ENCODE measurements at regions not wholly inside any gene's neighbourhood (a gene's known extent, or its start where the extent isn't known, plus 50 kb on each side); places are given as distances from the start of the nearest gene placed in this dataset.

- H3K4me3 ChIP-seq (replicated peaks in 1 of 3; ENCODE audit: low read depth in 2 of 3, low read length in 3 of 3): no peak overlapping the region
- WGBS (ENCODE audit: insufficient coverage): 40% methylated on average over 2 of the region's 7 CpGs
- peaks cover 0 to 2% (median 0%) of the 10 kb centered on the region in 3 donors for H3K27me3 Mint-ChIP-seq (ENCODE audit: low read depth in 3 of 3)
- no peaks in the 10 kb centered on the region for H3K36me3 ChIP-seq (replicated peaks in 1 of 2; ENCODE audit: control insufficient read depth in 1 of 2, insufficient read depth in 2 of 2, low read length in 2 of 2)
- no peaks in the 10 kb centered on the region for H4K20me1 ChIP-seq (ENCODE audit: insufficient read depth, low read length)
- H3K4me1 Mint-ChIP-seq: peaks cover 9% of the 10 kb centered on the region
- no peak overlapping the region for H2AFZ ChIP-seq (ENCODE audit: insufficient read depth, low read depth, low read length, poor library complexity, severe bottlenecking)
- H3K79me2 ChIP-seq (ENCODE audit: insufficient read depth, low read length): no peaks in the 10 kb centered on the region
- no peak for DNase-seq
- H3K9me3 ChIP-seq (replicated peaks in 1 of 2; ENCODE audit: control insufficient read depth in 1 of 2, insufficient read depth in 1 of 2, low read length in 2 of 2): no peaks in the 10 kb centered on the region
- no peaks in the 10 kb centered on the region for H3K36me3 Mint-ChIP-seq
- TF ChIP-seq CTCF (IDR thresholded peaks at IDR 0.05): no peak
- no peak overlapping the region for H3K4me2 ChIP-seq (replicated peaks; ENCODE audit: extremely low read depth, low read length, poor library complexity, severe bottlenecking)
- no peak overlapping the region for H3K9ac ChIP-seq (ENCODE audit: insufficient read depth, low read length, poor library complexity, severe bottlenecking)
- H3K9me3 Mint-ChIP-seq: peaks cover 0 to 4% (median 1%) of the 10 kb centered on the region in 7 donors
- H3K27ac ChIP-seq (ENCODE audit: low read depth in 1 of 2, low read length in 2 of 2): no peak overlapping the region
- no peak overlapping the region for H3K4me3 Mint-ChIP-seq
- H3K4me1 ChIP-seq (ENCODE audit: control insufficient read depth in 1 of 2, insufficient read depth in 2 of 2, low read length in 2 of 2): no peaks in the 10 kb centered on the region
- H3K27ac Mint-ChIP-seq: no peak overlapping the region
- no peaks in the 10 kb centered on the region for H3K27me3 ChIP-seq (ENCODE audit: control insufficient read depth in 2 of 2, insufficient read depth in 2 of 2, low read length in 2 of 2)
- intact Hi-C loops (cut with micrococcal nuclease): loop anchor here (2.0 to 10.0 kb wide), 2 partner anchors 896 to 948 kb away; no protein-coding TSS in a partner anchor
Measured at GRCh38 chr12:47020211-47020821, 59.1 kb upstream of the PCED1B start.

- Mint-ChIP-seq H3K4me1 (peaks cover 9% of the 10 kb centered on the region), H3K4me3 (no peak overlapping the region), H3K27me3 (ENCODE audit: low read depth in 3 of 3) (peaks cover 0 to 2% (median 1%) of the 10 kb centered on the region in 3 donors), H3K27ac (no peak overlapping the region), H3K9me3 (peaks cover 0 to 4% (median 1%) of the 10 kb centered on the region in 7 donors), H3K36me3 (no peaks in the 10 kb centered on the region)
- no peaks in the 10 kb centered on the region for H3K27me3 ChIP-seq (ENCODE audit: control insufficient read depth in 2 of 2, insufficient read depth in 2 of 2, low read length in 2 of 2)
- peak; percentile 18 to 52 (median 47) for DNase-seq
- no peaks in the 10 kb centered on the region for H3K36me3 ChIP-seq (replicated peaks in 1 of 2; ENCODE audit: control insufficient read depth in 1 of 2, insufficient read depth in 2 of 2, low read length in 2 of 2)
- no peaks in the 10 kb centered on the region for H3K4me1 ChIP-seq (ENCODE audit: control insufficient read depth in 1 of 2, insufficient read depth in 2 of 2, low read length in 2 of 2)
- H3K9ac ChIP-seq (ENCODE audit: insufficient read depth, low read length, poor library complexity, severe bottlenecking): no peak overlapping the region
- intact Hi-C loops (cut with micrococcal nuclease): loop anchor here (2.0 to 10.0 kb wide), 2 partner anchors 896 to 948 kb away; no protein-coding TSS in a partner anchor
- WGBS (ENCODE audit: insufficient coverage): no CpG with 5 or more reads among the region's 2 CpGs
- H3K79me2 ChIP-seq (ENCODE audit: insufficient read depth, low read length): no peaks in the 10 kb centered on the region
- no peaks in the 10 kb centered on the region for H3K9me3 ChIP-seq (replicated peaks in 1 of 2; ENCODE audit: control insufficient read depth in 1 of 2, insufficient read depth in 1 of 2, low read length in 2 of 2)
- H2AFZ ChIP-seq (ENCODE audit: insufficient read depth, low read depth, low read length, poor library complexity, severe bottlenecking): no peak overlapping the region
- H4K20me1 ChIP-seq (ENCODE audit: insufficient read depth, low read length): no peaks in the 10 kb centered on the region
- TF ChIP-seq CTCF (IDR thresholded peaks at IDR 0.05): peak; percentile 85
- no peak overlapping the region for H3K4me2 ChIP-seq (replicated peaks; ENCODE audit: extremely low read depth, low read length, poor library complexity, severe bottlenecking)
- no peak overlapping the region for H3K4me3 ChIP-seq (replicated peaks in 1 of 3; ENCODE audit: low read depth in 2 of 3, low read length in 3 of 3)
- no peak overlapping the region for H3K27ac ChIP-seq (ENCODE audit: low read depth in 1 of 2, low read length in 2 of 2)
Measured at GRCh38 chr12:47021298-47021697, 58.1 kb upstream of the PCED1B start.

Data from CD14-positive monocyte (primary cell).